Pancreas (tissue), 10 donors: ENCODE measurements at regions not wholly inside any gene's neighbourhood (a gene's known extent, or its start where the extent isn't known, plus 50 kb on each side); places are given as distances from the start of the nearest gene placed in this dataset.

Experiments
- ATAC-seq, 4 donors: fragments of 200-7000 bp; cut with Tn5 transposase; one replicate each; pipeline versions ENCODE4 v1.8.0 to v1.9.1; 2020; ENCODE audit warnings: mild to moderate bottlenecking in 4 of 4, moderate library complexity in 4 of 4
- DNase-seq, 6 donors: peaks; one replicate each; pipeline ENCODE4 v3.0.0-alpha.2; 2020
- FAIRE-seq: peaks from 2 replicates; lab custom pipeline; 2012; peaks lifted over from hg19 to GRCh38; lab: Jason Lieb, UNC
- H3K27ac ChIP-seq, 4 donors: fragments of 200-600 bp; sonication (generic); 1 replicate in 3 of 4; 2 replicates in 1 of 4; pipeline versions ENCODE4 v1.5.0 to v1.8.0; 2020
- H3K27me3 ChIP-seq, 4 donors: fragments of 200-600 bp; one replicate each; pipeline ENCODE4 v1.8.0; 2021
- H3K36me3 ChIP-seq, 3 donors: fragments of 200-600 bp; sonication (generic) in 1 of 3; one replicate each; pipeline versions ENCODE4 v1.5.0 to v1.8.0; 2020 to 2021
- H3K4me1 ChIP-seq, 3 donors: fragments of 200-600 bp; one replicate each; pipeline ENCODE4 v1.8.0; 2021
- H3K4me3 ChIP-seq, 4 donors: fragments of 200-600 bp; sonication (generic) in 2 of 4; one replicate each; pipeline versions ENCODE4 v1.5.0 to v1.8.0; 2020 to 2021
- H3K9me3 ChIP-seq, 4 donors: fragments of 200-600 bp; one replicate each; pipeline ENCODE4 v1.8.0; 2021
- CTCF ChIP-seq, 4 donors: fragments of 200-600 bp; sonication (generic) in 3 of 4; IDR thresholded peaks; one replicate each; pipeline versions ENCODE4 v1.5.0 to v1.8.0; 2021; ENCODE audit warnings: antibody characterized with exemption in 4 of 4
- WGBS, 2 donors: extraction: QIAGEN DNeasy Blood & Tissue Kit; methylation state at CpG; one replicate each; pipeline ENCODE4 v1.1.7; 2013; 5-methylcytosine and 5-hydroxymethylcytosine counted together
- intact Hi-C, 3 donors: fragments of 100-400 bp; cut with DNase I; formaldehyde crosslinking; loops; one replicate each; pipeline versions ENCODE4 v1.11.1 to v1.14.2; 2022
- donor health status: healthy with polysubstance abuse.
- donor health status: DM: no; HTN: no; CAD: no; lungs with moderate emphysema.
- donor health status: DM: no; HTN: no; CAD: no.
- donor health status: control.
- donor health status: control.
- donor health status: Bipolar disorder and iron deficiency.
- donor health status: DM: yes; HTN: yes; CAD: no.
- donor health status: DM: no; HTN: no; CAD: no.
- donor health status: DM: no; HTN: no; CAD: no.
- donor health status: DM: yes; HTN: yes; CAD: no.

GRCh38 chr5:12655675-12656074, 751.4 kb upstream of the CTNND2 start:
- ATAC-seq (no peak), DNase-seq (no peak), FAIRE-seq (no peak)
- Histone ChIP-seq H3K27me3 (no peaks in the 10 kb centered on the region), H3K36me3 (no peaks in the 10 kb centered on the region), H3K9me3 (no peaks in the 10 kb centered on the region), H3K4me3 (no peak overlapping the region), H3K27ac (no peak overlapping the region), H3K4me1 (no peaks in the 10 kb centered on the region)
- TF ChIP-seq CTCF (IDR thresholded peaks at IDR 0.05), result no peak
- WGBS, 2 donors, result 43 to 58% methylated on average over 3 of the region's 3 CpGs
- intact Hi-C loops, result no loop called here

- Histone ChIP-seq H3K4me3 (no peak overlapping the region), H3K9me3 (no peaks in the 10 kb centered on the region), H3K27me3 (no peaks in the 10 kb centered on the region), H3K27ac (no peak overlapping the region), H3K36me3 (no peaks in the 10 kb centered on the region), H3K4me1 (no peaks in the 10 kb centered on the region)
- TF ChIP-seq CTCF (IDR thresholded peaks at IDR 0.05), result no peak
- WGBS, 2 donors, result 63 to 79% methylated on average over 4 of the region's 4 CpGs
- no peak for FAIRE-seq
- DNase-seq, result no peak
- intact Hi-C loops, result no loop called here
- no peak for ATAC-seq
Measured at GRCh38 chr5:12652201-12652600, 748.0 kb upstream of the CTNND2 start.

- no peaks in the 10 kb centered on the region for H3K9me3 ChIP-seq
- ATAC-seq, result no peak
- WGBS, 2 donors, result 37 to 49% methylated on average over 1 of the region's 1 CpG
- H3K4me1 ChIP-seq, result no peaks in the 10 kb centered on the region
- DNase-seq, result no peak
- FAIRE-seq, result no peak
- intact Hi-C loops, result no loop called here
- no peaks in the 10 kb centered on the region for H3K27me3 ChIP-seq
- no peak overlapping the region for H3K27ac ChIP-seq
- TF ChIP-seq CTCF (IDR thresholded peaks at IDR 0.05), result no peak
- no peak overlapping the region for H3K4me3 ChIP-seq
- H3K36me3 ChIP-seq, result no peaks in the 10 kb centered on the region
Measured at GRCh38 chr5:12648558-12648957, 744.3 kb upstream of the CTNND2 start.

DNA sequence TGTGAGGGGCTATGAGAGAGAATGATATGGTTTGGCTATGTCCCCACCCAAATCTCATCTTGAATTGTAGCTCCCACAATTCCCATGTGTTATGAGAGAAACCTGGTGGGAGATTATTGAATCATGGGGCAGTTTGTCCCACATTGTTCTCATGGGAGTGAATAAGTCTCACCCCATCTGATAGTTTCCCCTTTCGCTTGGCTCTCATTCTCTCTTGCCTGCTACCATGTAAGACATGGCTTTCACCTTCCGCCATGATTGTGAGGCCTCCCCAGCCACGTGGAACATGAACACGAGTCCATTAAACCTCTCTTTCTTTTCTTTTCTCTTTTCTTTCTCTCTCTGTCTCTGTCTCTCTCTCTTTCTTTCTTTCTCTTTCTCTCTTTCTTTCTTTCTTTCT, 743.4 kb upstream of the CTNND2 start:
- FAIRE-seq (no peak), DNase-seq (no peak), ATAC-seq (no peak)
- Histone ChIP-seq H3K4me3 (no peak overlapping the region), H3K36me3 (no peaks in the 10 kb centered on the region), H3K4me1 (no peaks in the 10 kb centered on the region), H3K27ac (no peak overlapping the region), H3K9me3 (no peaks in the 10 kb centered on the region), H3K27me3 (no peaks in the 10 kb centered on the region)
- intact Hi-C loops, result no loop called here
- WGBS, 2 donors, result 62 to 75% methylated on average over 4 of the region's 4 CpGs
- TF ChIP-seq CTCF (IDR thresholded peaks at IDR 0.05), result no peak

DNA sequence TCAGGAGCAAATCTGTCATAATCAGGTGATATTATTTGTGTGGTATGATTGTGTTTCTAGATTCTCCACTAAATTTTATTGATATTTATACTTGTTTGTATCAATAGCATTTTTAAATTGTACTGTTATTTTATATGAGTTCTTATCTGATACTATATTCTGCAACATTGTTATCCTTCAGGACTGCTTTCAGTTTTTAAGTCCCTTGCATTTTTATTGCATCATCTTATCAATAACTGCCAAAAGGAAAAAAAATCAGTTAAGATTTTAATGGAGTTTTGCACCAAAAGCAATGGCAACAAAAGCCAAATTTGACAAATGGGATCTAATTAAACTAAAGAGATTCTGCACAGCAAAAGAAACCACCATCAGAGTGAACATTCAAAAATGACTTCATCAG, 741.3 kb upstream of the CTNND2 start:
- Histone ChIP-seq H3K4me3 (no peak overlapping the region), H3K9me3 (no peaks in the 10 kb centered on the region)
- intact Hi-C loops, result no loop called here

More for the DNA sequence above, 741.3 kb upstream of the CTNND2 start:
- DNase-seq (no peak), FAIRE-seq (no peak), ATAC-seq (no peak)
- Histone ChIP-seq H3K27me3 (no peaks in the 10 kb centered on the region), H3K27ac (no peak overlapping the region), H3K36me3 (no peaks in the 10 kb centered on the region), H3K4me1 (no peaks in the 10 kb centered on the region)
- TF ChIP-seq CTCF (IDR thresholded peaks at IDR 0.05), result no peak
